Osteocyte (in vitro differentiated cells): ENCODE measurements at regions not wholly inside any gene's neighbourhood (a gene's known extent, or its start where the extent isn't known, plus 50 kb on each side); places are given as distances from the start of the nearest gene placed in this dataset.

Source experiments
- DNase-seq: peaks from one replicate; pipeline ENCODE4 v3.0.0; 2021; ENCODE audit warnings: mixed read lengths; ENCODE audit not compliant: unreplicated experiment; ENCODE audit errors: extremely low spot score
- H3K27ac Mint-ChIP-seq: one replicate; pipeline ENCODE4 v1.8.0; 2021; ENCODE audit warnings: mild to moderate bottlenecking, mixed read lengths; ENCODE audit not compliant: unreplicated experiment
- H3K27me3 Mint-ChIP-seq: one replicate; pipeline ENCODE4 v1.8.0; 2021; ENCODE audit warnings: mixed read lengths; ENCODE audit not compliant: unreplicated experiment
- H3K36me3 Mint-ChIP-seq: one replicate; pipeline ENCODE4 v1.8.0; 2021; ENCODE audit warnings: mixed read lengths; ENCODE audit not compliant: unreplicated experiment
- H3K4me1 Mint-ChIP-seq: one replicate; pipeline ENCODE4 v1.8.0; 2021; ENCODE audit warnings: mixed read lengths; ENCODE audit not compliant: unreplicated experiment
- H3K4me3 Mint-ChIP-seq: one replicate; pipeline ENCODE4 v1.8.0; 2021; ENCODE audit warnings: mild to moderate bottlenecking, moderate library complexity, mixed read lengths; ENCODE audit not compliant: unreplicated experiment
- H3K9me3 Mint-ChIP-seq: one replicate; pipeline ENCODE4 v1.8.0; 2021; ENCODE audit warnings: mixed read lengths; ENCODE audit not compliant: unreplicated experiment
- CTCF ChIP-seq: fragments of 200-600 bp; sonication (generic); IDR thresholded peaks from 2 replicates; pipeline ENCODE4 v1.5.0; 2021; ENCODE audit warnings: antibody characterized with exemption, mild to moderate bottlenecking, moderate library complexity

GRCh38 chr4:156144961-156145360, 191.3 kb upstream of the CTSO start:
- H3K27ac Mint-ChIP-seq: no peak overlapping the region
- H3K4me1 Mint-ChIP-seq: no peaks in the 10 kb centered on the region
- H3K4me3 Mint-ChIP-seq: no peak overlapping the region
- no peak for TF ChIP-seq CTCF
- no peak for DNase-seq
- H3K9me3 Mint-ChIP-seq: no peaks in the 10 kb centered on the region
- no peaks in the 10 kb centered on the region for H3K36me3 Mint-ChIP-seq
- no peaks in the 10 kb centered on the region for H3K27me3 Mint-ChIP-seq

- Mint-ChIP-seq H3K4me1 (no peaks in the 10 kb centered on the region), H3K36me3 (no peaks in the 10 kb centered on the region), H3K27ac (no peak overlapping the region), H3K9me3 (peaks cover 3% of the 10 kb centered on the region), H3K27me3 (no peaks in the 10 kb centered on the region), H3K4me3 (no peak overlapping the region)
- no peak for TF ChIP-seq CTCF
- DNase-seq: no peak
Measured at GRCh38 chr4:156138781-156139280, 185.2 kb upstream of the CTSO start.

DNA sequence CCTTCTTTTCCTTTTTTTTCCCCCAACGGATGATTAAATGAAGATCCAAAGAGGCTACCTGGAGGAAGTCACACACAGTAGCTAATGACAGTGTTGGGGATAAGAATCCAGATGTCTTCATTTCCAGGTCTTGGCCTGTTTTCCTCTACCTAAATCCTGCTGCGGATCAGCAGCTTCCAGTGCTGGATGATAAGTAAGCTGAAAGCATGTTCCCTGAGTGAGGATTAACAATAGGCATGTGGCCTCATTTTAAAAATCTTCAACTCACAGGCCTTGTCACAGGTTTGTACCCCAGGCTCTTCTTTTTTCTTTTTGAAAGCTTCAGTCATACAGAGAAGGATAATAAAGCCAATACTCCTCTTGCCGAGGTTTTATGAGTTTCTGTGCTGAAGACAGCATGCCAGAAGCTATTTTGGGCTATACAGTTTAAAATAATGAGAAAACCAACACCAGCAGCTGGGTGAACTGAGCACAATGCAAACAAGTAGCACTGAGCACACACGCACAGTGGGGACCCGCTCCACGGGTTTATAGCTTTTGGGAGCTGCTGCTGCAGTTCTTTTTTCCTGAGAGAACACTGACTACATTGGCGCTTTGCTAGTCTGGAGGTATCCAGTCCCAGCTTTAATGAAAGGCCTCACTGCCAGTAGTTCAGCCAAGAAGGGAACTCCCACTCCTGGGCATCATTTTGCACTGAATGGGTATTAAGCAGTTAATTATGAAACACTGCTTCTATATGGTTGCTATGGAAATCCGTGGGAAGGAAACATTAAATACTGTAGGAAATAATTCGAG, 184.2 kb upstream of the CTSO start:
- H3K9me3 Mint-ChIP-seq: peaks cover 8% of the 10 kb centered on the region
- H3K4me1 Mint-ChIP-seq: no peaks in the 10 kb centered on the region
- H3K27ac Mint-ChIP-seq: no peak overlapping the region
- no peak overlapping the region for H3K4me3 Mint-ChIP-seq
- H3K36me3 Mint-ChIP-seq: no peaks in the 10 kb centered on the region
- no peak for DNase-seq
- no peaks in the 10 kb centered on the region for H3K27me3 Mint-ChIP-seq
- no peak for TF ChIP-seq CTCF

- no peaks in the 10 kb centered on the region for H3K27me3 Mint-ChIP-seq
- no peak for DNase-seq
- peaks cover 8% of the 10 kb centered on the region for H3K9me3 Mint-ChIP-seq
- H3K4me3 Mint-ChIP-seq: no peak overlapping the region
- no peak overlapping the region for H3K27ac Mint-ChIP-seq
- H3K4me1 Mint-ChIP-seq: peaks cover 7% of the 10 kb centered on the region
- no peaks in the 10 kb centered on the region for H3K36me3 Mint-ChIP-seq
- no peak for TF ChIP-seq CTCF
Measured at GRCh38 chr4:156132196-156132595, 178.5 kb upstream of the CTSO start.

DNA sequence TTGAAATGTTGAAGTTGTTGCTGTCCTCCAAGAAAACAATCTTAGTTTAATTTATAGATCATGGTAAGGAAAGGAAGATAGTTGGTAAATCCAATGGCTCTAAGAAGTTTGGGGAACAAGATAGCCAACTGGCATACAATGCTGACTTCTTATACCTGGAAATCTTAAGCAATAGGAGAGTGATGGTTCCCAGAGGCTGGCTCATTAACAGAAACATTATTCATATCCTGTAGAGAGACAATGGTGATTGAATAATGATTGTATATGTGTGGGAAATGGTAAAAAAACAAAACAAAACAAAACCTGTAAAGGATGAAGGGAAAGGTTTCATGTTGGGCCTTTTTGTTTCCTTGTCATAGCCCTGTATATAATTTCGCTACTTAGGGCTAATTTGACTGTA, 174.9 kb upstream of the CTSO start:
- H3K27me3 Mint-ChIP-seq: no peaks in the 10 kb centered on the region
- DNase-seq: no peak
- H3K4me3 Mint-ChIP-seq: no peak overlapping the region
- peaks cover 2% of the 10 kb centered on the region for H3K36me3 Mint-ChIP-seq
- no peak for TF ChIP-seq CTCF
- H3K4me1 Mint-ChIP-seq: peaks cover 7% of the 10 kb centered on the region
- no peak overlapping the region for H3K27ac Mint-ChIP-seq
- peaks cover 25% of the 10 kb centered on the region for H3K9me3 Mint-ChIP-seq
